Loucy (cell line): ENCODE measurements at regions not wholly inside any gene's neighbourhood (a gene's known extent, or its start where the extent isn't known, plus 50 kb on each side); places are given as distances from the start of the nearest gene placed in this dataset.

ENCODE experiments used
- H2AFZ ChIP-seq: fragments of 200-600 bp; sonication (generic); 2 replicates; pipeline ENCODE4 v1.6.0; 2016; ENCODE audit warnings: antibody characterized with exemption, mild to moderate bottlenecking, low read length, moderate library complexity
- H3F3A ChIP-seq: fragments of 200-600 bp; 2 replicates; pipeline ENCODE4 v1.6.0; 2016; ENCODE audit warnings: antibody characterized with exemption, low read depth, mild to moderate bottlenecking
- H3K27me3 ChIP-seq: fragments of 200-600 bp; sonication (generic); 2 replicates; pipeline ENCODE4 v1.6.1; 2014; ENCODE audit warnings: low read length, mild to moderate bottlenecking; ENCODE audit not compliant: insufficient read depth, poor library complexity, severe bottlenecking
- H3K36me3 ChIP-seq: fragments of 200-600 bp; sonication (generic); 2 replicates; pipeline ENCODE4 v1.6.1; 2016; ENCODE audit warnings: low read length; ENCODE audit not compliant: insufficient read depth
- H3K4me1 ChIP-seq: fragments of 200-600 bp; sonication (generic); 2 replicates; pipeline ENCODE4 v1.5.1; 2014; ENCODE audit warnings: low read length, mild to moderate bottlenecking; ENCODE audit not compliant: insufficient read depth, poor library complexity, severe bottlenecking
- H3K4me2 ChIP-seq: fragments of 200-600 bp; sonication (generic); 2 replicates; pipeline ENCODE4 v1.6.0; 2014; ENCODE audit warnings: antibody characterized with exemption, low read length, low read depth, mild to moderate bottlenecking; ENCODE audit not compliant: poor library complexity, severe bottlenecking
- H3K4me3 ChIP-seq: fragments of 200-600 bp; sonication (generic); 2 replicates; pipeline ENCODE4 v1.5.1; 2014; ENCODE audit warnings: low read length, mild to moderate bottlenecking, mixed read lengths; ENCODE audit not compliant: poor library complexity, severe bottlenecking
- H3K79me2 ChIP-seq: fragments of 200-600 bp; sonication (generic); 2 replicates; pipeline ENCODE4 v1.6.1; 2014; ENCODE audit warnings: low read length; ENCODE audit not compliant: insufficient read depth
- H3K9ac ChIP-seq: fragments of 200-600 bp; sonication (generic); 2 replicates; pipeline ENCODE4 v1.6.0; 2014; ENCODE audit warnings: mild to moderate bottlenecking, low read depth, low read length, moderate library complexity; ENCODE audit not compliant: poor library complexity, severe bottlenecking
- H3K9me2 ChIP-seq: fragments of 200-600 bp; sonication (generic); replicated peaks from 2 replicates; pipeline ENCODE4 v1.6.1; 2016; ENCODE audit warnings: low read depth, low read length, mixed read lengths
- H3K9me3 ChIP-seq: fragments of 200-600 bp; sonication (generic); 2 replicates; pipeline ENCODE4 v1.6.1; 2014; ENCODE audit warnings: mild to moderate bottlenecking, antibody characterized with exemption, low read length, low read depth; ENCODE audit not compliant: insufficient read depth
- H4K20me1 ChIP-seq: fragments of 200-600 bp; sonication (generic); 2 replicates; pipeline ENCODE4 v1.6.0; 2014; ENCODE audit warnings: antibody characterized with exemption, low read length, mild to moderate bottlenecking; ENCODE audit not compliant: insufficient read depth, poor library complexity, severe bottlenecking
- CTCF ChIP-seq: fragments of 200-600 bp; sonication (generic); conservative IDR thresholded peaks from 2 replicates; pipeline ENCODE4 v1.5.1; 2014; ENCODE audit warnings: mild to moderate bottlenecking, antibody characterized with exemption, low read length
- EZH2phosphoT487 ChIP-seq: fragments of 200-600 bp; IDR thresholded peaks from 2 replicates; pipeline ENCODE4 v1.6.1; 2018; ENCODE audit warnings: antibody characterized with exemption, mild to moderate bottlenecking, moderate library complexity, borderline replicate concordance

- Histone ChIP-seq H4K20me1 (no peaks in the 10 kb centered on the region), H2AFZ (no peak overlapping the region), H3K4me3 (no peak overlapping the region), H3K36me3 (no peaks in the 10 kb centered on the region), H3F3A (no peaks in the 10 kb centered on the region), H3K9me3 (no peaks in the 10 kb centered on the region), H3K27me3 (no peaks in the 10 kb centered on the region), H3K4me1 (no peaks in the 10 kb centered on the region), H3K79me2 (no peaks in the 10 kb centered on the region), H3K4me2 (no peak overlapping the region), H3K9me2 (no peaks in the 10 kb centered on the region), H3K9ac (no peak overlapping the region)
- TF ChIP-seq EZH2phosphoT487 = no peak
- TF ChIP-seq CTCF = no peak
Measured at GRCh38 chr5:12805165-12805698, 901.0 kb upstream of the CTNND2 start.

GRCh38 chr5:12799165-12799564 is 894.9 kb upstream of the CTNND2 start:
- H2AFZ ChIP-seq = no peak overlapping the region
- TF ChIP-seq EZH2phosphoT487 = no peak
- TF ChIP-seq CTCF = no peak
- no peaks in the 10 kb centered on the region for H3F3A ChIP-seq
- H4K20me1 ChIP-seq = no peaks in the 10 kb centered on the region
- H3K9me2 ChIP-seq = no peaks in the 10 kb centered on the region
- H3K9me3 ChIP-seq = peaks cover 3% of the 10 kb centered on the region; the same call in 1 of the 2 replicates
- no peaks in the 10 kb centered on the region for H3K27me3 ChIP-seq
- H3K4me2 ChIP-seq = no peak overlapping the region
- no peak overlapping the region for H3K4me3 ChIP-seq
- no peak overlapping the region for H3K9ac ChIP-seq
- no peaks in the 10 kb centered on the region for H3K4me1 ChIP-seq
- no peaks in the 10 kb centered on the region for H3K36me3 ChIP-seq
- no peaks in the 10 kb centered on the region for H3K79me2 ChIP-seq

- no peaks in the 10 kb centered on the region for H3F3A ChIP-seq
- H2AFZ ChIP-seq = no peak overlapping the region
- H3K4me1 ChIP-seq = no peaks in the 10 kb centered on the region
- no peaks in the 10 kb centered on the region for H3K36me3 ChIP-seq
- no peak overlapping the region for H3K9ac ChIP-seq
- H3K9me3 ChIP-seq = peaks cover 3% of the 10 kb centered on the region; the same call in 1 of the 2 replicates
- H3K9me2 ChIP-seq = no peaks in the 10 kb centered on the region
- no peak overlapping the region for H3K4me3 ChIP-seq
- H4K20me1 ChIP-seq = no peaks in the 10 kb centered on the region
- H3K27me3 ChIP-seq = no peaks in the 10 kb centered on the region
- H3K4me2 ChIP-seq = no peak overlapping the region
- H3K79me2 ChIP-seq = no peaks in the 10 kb centered on the region
- TF ChIP-seq EZH2phosphoT487 (no peak), CTCF (no peak)
Measured at GRCh38 chr5:12795333-12795663, 891.1 kb upstream of the CTNND2 start.
